Coronary artery (tissue), 2 donors: ENCODE measurements at regions not wholly inside any gene's neighbourhood (a gene's known extent, or its start where the extent isn't known, plus 50 kb on each side); places are given as distances from the start of the nearest gene placed in this dataset.

Source experiments
- DNase-seq: peaks from one replicate; pipeline ENCODE4 v3.0.0-alpha.2; 2017; ENCODE audit warnings: low spot score
- H3K27ac ChIP-seq, 2 donors: fragments of 200-600 bp; sonication (generic); one replicate each; pipeline ENCODE4 v1.5.1; 2016 to 2019
- H3K4me3 ChIP-seq: fragments of 200-600 bp; sonication (generic); 2 replicates; pipeline ENCODE4 v1.5.1; 2016; ENCODE audit warnings: mild to moderate bottlenecking, moderate library complexity
- TF ChIP-seq, protein P1 (sequence below): fragments of 200-600 bp; sonication (generic); IDR thresholded peaks from one replicate; pipeline ENCODE4 v1.5.1; 2019; ENCODE audit warnings: antibody characterized with exemption

DNA sequence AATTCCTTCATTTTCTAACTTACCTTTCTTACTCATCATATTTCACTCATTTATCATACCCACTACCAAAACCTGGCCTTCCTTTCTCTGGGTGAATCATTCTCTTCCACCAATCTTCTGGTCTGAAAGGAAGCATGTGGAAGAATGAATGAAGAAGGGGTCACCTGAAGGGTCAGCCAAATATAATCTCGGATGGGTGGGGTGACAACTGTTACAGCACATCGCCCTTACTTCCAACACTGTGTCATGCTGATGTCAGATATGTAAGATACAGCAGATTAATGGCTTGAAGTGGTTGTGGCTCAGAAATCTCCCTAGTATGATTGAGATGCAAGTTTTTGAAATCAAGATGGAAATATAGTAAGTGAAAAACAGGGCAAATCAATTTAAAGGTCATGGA lies 401.7 kb upstream of the HTR2A start:
- TF ChIP-seq, protein P1, sequence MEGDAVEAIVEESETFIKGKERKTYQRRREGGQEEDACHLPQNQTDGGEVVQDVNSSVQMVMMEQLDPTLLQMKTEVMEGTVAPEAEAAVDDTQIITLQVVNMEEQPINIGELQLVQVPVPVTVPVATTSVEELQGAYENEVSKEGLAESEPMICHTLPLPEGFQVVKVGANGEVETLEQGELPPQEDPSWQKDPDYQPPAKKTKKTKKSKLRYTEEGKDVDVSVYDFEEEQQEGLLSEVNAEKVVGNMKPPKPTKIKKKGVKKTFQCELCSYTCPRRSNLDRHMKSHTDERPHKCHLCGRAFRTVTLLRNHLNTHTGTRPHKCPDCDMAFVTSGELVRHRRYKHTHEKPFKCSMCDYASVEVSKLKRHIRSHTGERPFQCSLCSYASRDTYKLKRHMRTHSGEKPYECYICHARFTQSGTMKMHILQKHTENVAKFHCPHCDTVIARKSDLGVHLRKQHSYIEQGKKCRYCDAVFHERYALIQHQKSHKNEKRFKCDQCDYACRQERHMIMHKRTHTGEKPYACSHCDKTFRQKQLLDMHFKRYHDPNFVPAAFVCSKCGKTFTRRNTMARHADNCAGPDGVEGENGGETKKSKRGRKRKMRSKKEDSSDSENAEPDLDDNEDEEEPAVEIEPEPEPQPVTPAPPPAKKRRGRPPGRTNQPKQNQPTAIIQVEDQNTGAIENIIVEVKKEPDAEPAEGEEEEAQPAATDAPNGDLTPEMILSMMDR, result no peak

DNA sequence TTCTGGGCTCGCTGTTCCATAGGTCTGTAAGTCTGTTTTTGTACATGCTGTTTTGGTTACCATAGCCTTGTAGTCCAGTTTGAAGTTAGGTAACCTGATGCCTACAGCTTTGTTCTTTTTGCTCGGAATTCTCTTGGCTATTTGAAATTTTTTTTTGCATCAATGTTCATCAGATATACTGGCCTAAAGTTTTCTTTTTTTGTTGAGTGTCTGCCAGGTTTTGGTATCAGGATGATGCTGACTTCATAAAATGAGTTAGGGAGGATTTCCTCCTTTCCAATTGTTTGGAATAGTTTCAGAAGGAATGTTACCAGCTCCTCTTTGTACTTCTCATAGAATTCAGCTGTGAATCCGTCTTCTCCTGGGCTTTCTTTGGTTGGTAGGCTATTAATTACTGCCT lies 397.8 kb upstream of the HTR2A start:
- TF ChIP-seq, protein P1, result no peak
- no peak for DNase-seq
- Histone ChIP-seq H3K27ac (no peak overlapping the region), H3K4me3 (no peak overlapping the region)

More for the DNA sequence above, 401.7 kb upstream of the HTR2A start:
- no peak for DNase-seq
- no peak overlapping the region for H3K27ac ChIP-seq
- H3K4me3 ChIP-seq, result no peak overlapping the region

DNA sequence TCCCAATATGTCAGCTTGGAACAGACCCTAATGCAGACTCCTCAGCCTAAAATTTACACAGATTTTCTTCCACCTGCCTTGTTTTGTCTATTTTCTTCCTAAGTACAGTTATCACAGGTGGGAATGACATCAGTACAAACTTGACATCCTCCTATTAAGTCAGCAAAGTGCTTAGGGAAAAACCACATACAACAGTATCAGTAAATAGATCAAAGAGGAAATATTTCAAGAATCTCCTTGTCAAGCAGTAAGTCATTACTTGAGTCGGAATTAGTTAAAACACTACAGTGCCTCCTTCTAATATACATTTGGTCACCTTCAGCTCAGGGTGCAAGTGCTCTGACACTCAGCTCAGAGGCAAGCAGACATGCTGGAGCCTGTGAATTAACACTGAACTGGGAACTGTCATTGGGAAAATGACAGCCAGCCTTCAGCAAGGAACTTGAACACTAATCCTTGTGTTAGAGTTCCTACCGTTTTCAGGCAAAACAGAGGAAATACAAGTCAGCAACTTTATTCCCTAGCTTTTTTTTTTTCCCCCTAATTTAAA lies 394.3 kb upstream of the HTR2A start:
- no peak for DNase-seq
- Histone ChIP-seq H3K27ac (no peak overlapping the region), H3K4me3 (no peak overlapping the region)
- TF ChIP-seq, protein P1, result no peak

DNA sequence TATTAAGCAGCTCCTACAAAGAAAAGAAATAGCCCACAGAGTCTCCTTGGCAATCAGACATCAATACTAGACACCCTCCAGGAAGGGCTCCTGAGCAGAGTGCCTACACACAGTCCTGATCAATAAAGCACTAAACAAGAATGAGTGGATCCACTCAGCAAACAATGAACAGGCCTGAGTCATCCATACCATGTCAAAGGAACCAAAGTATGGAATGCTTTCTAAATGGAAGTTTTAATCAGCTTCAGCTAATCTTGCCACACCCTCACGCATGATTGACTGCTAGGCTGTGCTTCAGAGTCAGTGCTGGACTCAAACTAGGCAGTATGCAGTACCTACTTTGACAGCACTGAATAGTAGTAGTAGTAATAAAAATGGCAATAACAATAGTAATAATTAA lies 392.7 kb upstream of the HTR2A start:
- no peak for DNase-seq
- Histone ChIP-seq H3K4me3 (no peak overlapping the region), H3K27ac (no peak overlapping the region)
- TF ChIP-seq, protein P1, result no peak

DNA sequence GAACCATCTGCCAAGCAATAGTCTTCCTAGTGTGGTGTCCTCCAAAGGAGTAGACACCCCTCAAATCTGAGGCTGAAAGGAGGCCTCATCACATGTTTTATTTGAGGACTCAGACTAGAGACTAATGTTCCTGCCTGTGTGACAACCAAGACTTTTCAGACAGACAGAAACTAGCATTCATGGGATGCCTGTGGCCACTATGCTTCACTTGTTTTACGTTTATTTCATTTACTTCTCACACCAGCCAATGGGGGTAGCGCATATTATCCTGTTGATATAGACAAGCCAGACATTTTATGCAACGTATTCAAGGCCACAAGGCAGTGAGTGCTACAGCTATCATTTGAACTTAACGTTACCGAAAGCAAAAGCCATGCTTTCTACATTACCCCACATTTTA lies 391.7 kb upstream of the HTR2A start:
- TF ChIP-seq, protein P1, result no peak
- Histone ChIP-seq H3K4me3 (no peak overlapping the region), H3K27ac (no peak overlapping the region)
- DNase-seq, result no peak

DNA sequence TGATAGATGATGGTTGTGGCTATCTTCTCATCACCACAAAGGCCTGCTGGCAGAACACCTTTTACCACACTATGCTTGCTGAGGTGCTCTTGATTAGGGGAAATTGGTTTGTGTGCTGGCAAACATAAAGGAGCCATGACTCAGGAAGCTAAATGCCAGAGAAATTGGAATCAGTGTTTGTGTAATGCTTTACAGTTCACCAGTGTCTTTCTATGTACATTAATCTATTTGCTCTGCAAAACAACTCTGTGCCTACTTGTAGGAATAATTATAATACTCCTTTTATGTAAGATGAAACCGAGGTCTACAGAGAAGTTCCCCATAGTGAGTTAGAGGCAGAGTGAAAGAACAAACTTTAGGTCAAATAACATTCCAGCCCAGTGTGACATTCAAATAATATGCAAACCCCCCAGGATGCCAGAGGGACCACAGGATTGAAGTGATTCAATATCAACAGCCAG lies 390.5 kb upstream of the HTR2A start:
- DNase-seq, result no peak
- Histone ChIP-seq H3K4me3 (no peak overlapping the region), H3K27ac (no peak overlapping the region)
- TF ChIP-seq, protein P1, result no peak

DNA sequence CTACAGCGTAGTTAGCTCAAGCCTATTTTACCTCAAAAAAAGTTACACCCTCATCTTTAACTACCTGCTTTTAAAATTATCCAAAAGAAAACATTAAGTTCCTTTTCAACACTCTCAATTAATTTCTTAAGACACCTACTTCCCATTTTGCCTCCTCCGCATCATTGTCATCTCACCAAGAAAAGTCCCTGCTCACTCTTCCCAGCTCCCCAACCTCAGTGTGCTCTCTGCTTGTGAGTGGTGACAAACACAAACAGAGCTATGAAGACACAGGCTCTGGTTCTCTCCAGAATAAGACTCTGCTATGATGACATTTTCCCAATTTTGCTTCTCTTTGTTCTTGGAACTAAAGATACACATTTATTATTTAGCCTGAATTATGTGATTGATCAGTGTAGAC lies 385.1 kb upstream of the HTR2A start:
- Histone ChIP-seq H3K27ac (no peak overlapping the region), H3K4me3 (no peak overlapping the region)
- TF ChIP-seq, protein P1, result no peak
- DNase-seq, result no peak
